ENCODE measurements at regions not wholly inside any gene's neighbourhood (a gene's known extent, or its start where the extent isn't known, plus 50 kb on each side); places are given as distances from the start of the nearest gene placed in this dataset.

DNA sequence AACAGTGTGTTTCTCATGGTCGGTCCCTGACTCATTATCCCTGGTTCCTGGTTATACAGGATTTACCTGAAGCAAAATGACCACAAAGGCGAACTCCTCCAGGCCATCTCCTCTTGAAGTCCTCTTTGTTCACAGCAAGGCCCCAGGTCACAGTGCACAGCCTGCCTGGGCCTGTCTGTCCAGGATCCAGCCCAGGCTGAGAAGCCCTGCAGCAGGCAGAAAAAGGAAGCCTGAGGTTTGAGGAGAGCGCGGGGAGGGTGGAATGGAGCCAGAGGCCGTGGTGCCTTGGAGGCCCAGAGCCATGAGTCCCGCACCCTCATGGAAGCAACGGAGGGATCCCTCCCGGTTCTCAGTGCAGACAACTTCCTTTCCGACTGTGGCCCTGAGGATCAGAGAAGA is 136.8 kb upstream of the IRF2BP2 start:
- TF ChIP-seq, protein P1, sequence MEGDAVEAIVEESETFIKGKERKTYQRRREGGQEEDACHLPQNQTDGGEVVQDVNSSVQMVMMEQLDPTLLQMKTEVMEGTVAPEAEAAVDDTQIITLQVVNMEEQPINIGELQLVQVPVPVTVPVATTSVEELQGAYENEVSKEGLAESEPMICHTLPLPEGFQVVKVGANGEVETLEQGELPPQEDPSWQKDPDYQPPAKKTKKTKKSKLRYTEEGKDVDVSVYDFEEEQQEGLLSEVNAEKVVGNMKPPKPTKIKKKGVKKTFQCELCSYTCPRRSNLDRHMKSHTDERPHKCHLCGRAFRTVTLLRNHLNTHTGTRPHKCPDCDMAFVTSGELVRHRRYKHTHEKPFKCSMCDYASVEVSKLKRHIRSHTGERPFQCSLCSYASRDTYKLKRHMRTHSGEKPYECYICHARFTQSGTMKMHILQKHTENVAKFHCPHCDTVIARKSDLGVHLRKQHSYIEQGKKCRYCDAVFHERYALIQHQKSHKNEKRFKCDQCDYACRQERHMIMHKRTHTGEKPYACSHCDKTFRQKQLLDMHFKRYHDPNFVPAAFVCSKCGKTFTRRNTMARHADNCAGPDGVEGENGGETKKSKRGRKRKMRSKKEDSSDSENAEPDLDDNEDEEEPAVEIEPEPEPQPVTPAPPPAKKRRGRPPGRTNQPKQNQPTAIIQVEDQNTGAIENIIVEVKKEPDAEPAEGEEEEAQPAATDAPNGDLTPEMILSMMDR (IDR thresholded peaks at IDR 0.05; ENCODE audit: control insufficient read depth, insufficient read depth, low read depth, low read length, missing control alignments) = no peak
- DNase-seq (ENCODE audit: low read depth) = no peak
- no peak overlapping the region for H3K4me3 ChIP-seq (ENCODE audit: control insufficient read depth, low read depth, low read length)

DNA sequence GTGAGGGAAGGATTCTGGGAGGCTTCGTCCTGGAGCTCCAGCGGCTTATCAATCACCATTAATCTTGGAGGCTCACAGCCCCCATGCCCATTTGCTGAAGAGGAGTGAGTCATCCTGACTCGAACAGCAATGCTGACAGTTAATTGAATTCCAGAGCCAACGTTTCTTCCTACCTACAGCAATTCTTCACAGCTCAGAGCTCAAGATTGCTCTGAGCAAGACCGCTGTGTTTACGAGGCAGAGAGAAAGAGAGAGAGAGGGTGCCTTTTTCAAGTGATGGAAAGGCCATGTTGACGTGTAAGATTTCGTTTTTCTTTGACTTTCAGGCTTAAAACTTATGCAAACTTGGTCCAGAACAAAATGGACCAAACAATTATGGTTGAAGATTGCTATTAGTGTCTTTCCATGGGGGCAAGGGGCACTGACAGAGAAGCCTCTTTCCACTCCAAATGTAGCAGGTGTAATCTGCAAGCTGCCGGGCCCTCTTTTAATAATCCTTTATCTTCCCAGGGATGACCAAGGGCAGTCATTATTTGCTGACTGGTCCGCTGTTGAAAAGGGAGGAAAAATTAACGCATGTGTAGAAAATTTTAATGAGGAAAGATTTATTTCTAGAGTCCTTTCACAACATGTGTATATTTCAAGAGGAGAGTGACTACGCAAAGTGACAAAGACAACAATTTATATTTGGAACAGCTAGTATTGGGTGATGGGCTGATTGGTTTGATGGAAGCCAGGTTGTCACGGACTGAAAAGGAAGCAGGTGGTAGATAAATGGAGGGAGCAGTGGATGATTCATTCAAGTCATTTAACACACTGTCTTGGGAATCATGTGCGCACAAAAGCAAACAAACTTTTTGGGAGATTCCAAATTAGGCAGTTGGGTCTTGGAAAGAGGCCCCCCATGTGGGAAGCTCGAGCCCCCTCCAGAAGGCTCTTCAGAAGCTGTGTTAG is 136.1 kb upstream of the IRF2BP2 start:
- no peak for DNase-seq (ENCODE audit: low read depth)
- H3K4me3 ChIP-seq (ENCODE audit: control insufficient read depth, low read depth, low read length) = no peak overlapping the region
- TF ChIP-seq, protein P1 (IDR thresholded peaks at IDR 0.05; ENCODE audit: control insufficient read depth, insufficient read depth, low read depth, low read length, missing control alignments) = no peak

DNA sequence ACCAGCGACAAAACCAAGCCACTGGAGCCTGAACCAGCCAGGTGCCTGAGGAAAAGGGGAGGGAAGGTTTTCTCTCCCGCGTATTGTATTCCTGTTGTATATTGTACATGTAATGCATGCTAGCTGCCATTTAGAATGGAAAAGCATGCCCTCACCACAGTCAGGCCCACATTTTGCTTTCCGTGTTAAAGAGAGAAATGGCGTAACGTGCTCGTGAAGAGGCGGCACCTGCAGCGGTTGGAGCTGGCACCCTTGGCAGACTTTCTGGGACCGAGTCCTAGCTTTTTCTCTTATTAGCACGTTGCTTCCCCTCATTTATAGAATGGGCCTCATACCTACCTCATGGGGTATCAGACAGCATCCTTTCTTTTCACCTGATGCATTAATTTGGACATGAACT is 135.3 kb upstream of the IRF2BP2 start:
- TF ChIP-seq, protein P1 (IDR thresholded peaks at IDR 0.05; ENCODE audit: control insufficient read depth, insufficient read depth, low read depth, low read length, missing control alignments) = no peak
- no peak for DNase-seq (ENCODE audit: low read depth)
- H3K4me3 ChIP-seq (ENCODE audit: control insufficient read depth, low read depth, low read length) = no peak overlapping the region

DNA sequence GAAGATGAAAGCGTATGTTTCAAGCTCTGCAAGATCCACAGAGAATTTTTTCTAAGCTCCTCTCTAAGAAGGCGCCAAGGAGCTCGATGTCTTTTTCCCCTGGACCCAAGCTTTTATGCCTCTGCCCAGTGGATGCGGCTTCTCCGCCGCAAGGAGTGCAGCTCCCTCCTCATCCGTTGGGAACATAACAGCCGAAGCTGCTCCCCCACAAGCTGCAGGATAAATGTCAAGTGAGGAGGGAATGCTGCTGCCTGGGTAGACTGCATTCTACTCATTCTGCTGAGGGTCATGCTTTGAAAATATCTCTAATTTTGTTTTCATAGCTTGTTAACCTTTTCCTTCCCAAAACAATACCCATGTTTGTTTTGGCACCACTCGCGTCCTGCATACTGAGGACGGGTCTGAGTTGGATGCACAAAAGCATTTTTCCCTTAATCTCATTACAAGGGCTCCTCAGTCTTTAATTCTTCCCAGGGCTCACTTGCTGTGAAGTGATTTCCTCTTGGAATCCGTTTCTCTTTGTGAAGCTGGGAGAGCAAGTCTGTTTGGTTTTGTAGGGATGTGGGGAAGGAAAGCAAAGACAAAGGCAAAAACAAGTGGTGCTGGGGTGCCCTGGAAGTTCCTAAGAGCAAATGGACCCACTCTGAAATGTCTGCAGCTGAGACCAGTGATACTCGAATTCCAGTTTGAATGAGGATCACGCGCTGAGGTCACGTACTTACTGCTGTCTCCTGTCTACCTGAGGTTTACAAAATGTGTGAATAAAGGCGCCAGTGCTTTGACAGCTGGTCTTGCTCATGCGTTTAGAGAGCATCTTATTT is 134.0 kb upstream of the IRF2BP2 start:
- DNase-seq (ENCODE audit: low read depth) = no peak
- no peak overlapping the region for H3K4me3 ChIP-seq (ENCODE audit: control insufficient read depth, low read depth, low read length)
- TF ChIP-seq, protein P1 (IDR thresholded peaks at IDR 0.05; ENCODE audit: control insufficient read depth, insufficient read depth, low read depth, low read length, missing control alignments) = no peak

DNA sequence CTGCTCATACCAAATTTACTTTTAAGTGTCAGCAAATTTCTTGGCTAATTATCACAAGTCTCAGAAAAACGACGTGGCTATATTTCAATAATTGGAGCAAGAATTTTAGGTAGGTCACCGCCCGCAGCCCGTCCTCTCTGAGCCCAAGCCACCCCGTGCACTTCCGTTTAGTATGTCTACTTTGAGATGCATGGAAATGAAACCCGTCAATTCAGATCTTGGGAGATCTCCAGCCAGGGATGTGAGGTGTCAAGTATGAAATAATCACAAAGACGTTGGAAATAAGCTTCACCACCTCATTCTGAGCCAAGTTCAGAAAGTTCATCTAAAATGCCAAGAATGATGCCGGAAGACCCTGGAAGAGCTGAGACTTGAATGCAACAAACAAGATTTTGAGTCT is 132.6 kb upstream of the IRF2BP2 start:
- TF ChIP-seq, protein P1 (IDR thresholded peaks at IDR 0.05; ENCODE audit: control insufficient read depth, insufficient read depth, low read depth, low read length, missing control alignments) = no peak
- H3K4me3 ChIP-seq (ENCODE audit: control insufficient read depth, low read depth, low read length) = no peak overlapping the region
- DNase-seq (ENCODE audit: low read depth) = no peak

DNA sequence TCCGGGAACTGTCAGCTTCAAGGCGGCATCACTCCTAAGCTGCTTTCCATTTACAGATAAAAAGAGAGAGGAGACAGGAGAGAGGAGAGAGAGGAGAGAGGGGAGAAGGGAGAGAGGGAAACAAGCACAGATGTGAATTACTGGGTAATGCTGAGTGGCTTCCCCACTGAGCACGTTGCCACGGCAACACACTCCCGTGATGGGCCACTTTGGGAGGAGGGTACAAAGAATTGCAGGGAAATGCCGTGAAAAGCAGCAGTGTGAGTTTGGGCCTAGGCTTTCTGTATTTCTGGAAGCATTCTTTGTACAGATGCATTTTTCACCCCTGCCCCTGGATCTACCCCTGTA is 128.0 kb upstream of the IRF2BP2 start:
- TF ChIP-seq, protein P1 (IDR thresholded peaks at IDR 0.05; ENCODE audit: control insufficient read depth, insufficient read depth, low read depth, low read length, missing control alignments) = no peak
- no peak for DNase-seq (ENCODE audit: low read depth)
- no peak overlapping the region for H3K4me3 ChIP-seq (ENCODE audit: control insufficient read depth, low read depth, low read length)
